PC-3 (cell line): ENCODE measurements at regions not wholly inside any gene's neighbourhood (a gene's known extent, or its start where the extent isn't known, plus 50 kb on each side); places are given as distances from the start of the nearest gene placed in this dataset.

ENCODE experiments used
- ATAC-seq: fragments of 200-7000 bp; cut with Tn5 transposase; 2 replicates; pipeline ENCODE4 v1.9.1; 2020; ENCODE audit warnings: mild to moderate bottlenecking, moderate library complexity
- BruUV-seq: library from RNA; stranded (reverse); fragments of 400-500 nt; replicated peaks from 2 replicates; lab custom pipeline; 2021; lab: Mats Ljungman, UMichigan
- CTCF ChIA-PET: fragments of 300-600 bp; sonication (Branson Sonifier 250); formaldehyde crosslinking; loops from one replicate; lab custom pipeline; 2022; ENCODE audit warnings: antibody characterized with exemption; lab: Charles Lee
- POLR2A ChIA-PET: fragments of 300-600 bp; sonication (Branson Sonifier 250); formaldehyde crosslinking; loops from one replicate; lab custom pipeline; 2022; ENCODE audit warnings: antibody characterized with exemption; ENCODE audit not compliant: unreplicated experiment; lab: Charles Lee
- DNase-seq: peaks from one replicate; pipeline ENCODE4 v3.0.0-alpha.2; 2015
- H2AFZ ChIP-seq: fragments of 300-600 bp; sonication (generic); 2 replicates; pipeline ENCODE4 v1.6.0; 2016; ENCODE audit warnings: antibody characterized with exemption, low read length
- H3F3A ChIP-seq: fragments of 300-600 bp; sonication (generic); one replicate; pipeline ENCODE4 v1.6.0; 2017; ENCODE audit warnings: antibody characterized with exemption, low read length, control low read depth, mild to moderate bottlenecking; ENCODE audit not compliant: unreplicated experiment
- H3K27ac ChIP-seq: fragments of 300-600 bp; sonication (generic); 2 replicates; pipeline ENCODE4 v1.5.1; 2016; ENCODE audit warnings: mild to moderate bottlenecking, low read length
- H3K27me3 ChIP-seq: fragments of 300-600 bp; sonication (generic); 2 replicates; pipeline ENCODE4 v1.6.1; 2016; ENCODE audit warnings: low read length, mixed read lengths
- H3K36me3 ChIP-seq: fragments of 300-600 bp; sonication (generic); 2 replicates; pipeline ENCODE4 v1.6.1; 2016; ENCODE audit warnings: low read depth, mixed run types, low read length, mixed read lengths
- H3K4me1 ChIP-seq: fragments of 300-600 bp; sonication (generic); 2 replicates; pipeline ENCODE4 v1.5.1; 2016; ENCODE audit warnings: low read length; ENCODE audit not compliant: insufficient read depth
- H3K4me2 ChIP-seq: fragments of 300-600 bp; sonication (generic); 2 replicates; pipeline ENCODE4 v1.6.0; 2016; ENCODE audit warnings: low read length
- H3K4me3 ChIP-seq: fragments of 300-600 bp; sonication (generic); 2 replicates; pipeline ENCODE4 v1.5.1; 2016; ENCODE audit warnings: mild to moderate bottlenecking, low read length, mixed read lengths
- H3K79me2 ChIP-seq: fragments of 300-600 bp; sonication (generic); 2 replicates; pipeline ENCODE4 v1.6.1; 2017; ENCODE audit warnings: low read length, mixed read lengths
- H3K9ac ChIP-seq: fragments of 300-600 bp; sonication (generic); 2 replicates; pipeline ENCODE4 v1.6.0; 2016; ENCODE audit warnings: mild to moderate bottlenecking, low read length
- H3K9me2 ChIP-seq: fragments of 300-600 bp; sonication (generic); replicated peaks from 2 replicates; pipeline ENCODE4 v1.6.1; 2016; ENCODE audit warnings: mixed run types, low read length, mixed read lengths
- H3K9me3 ChIP-seq: fragments of 300-600 bp; sonication (generic); 2 replicates; pipeline ENCODE4 v1.6.1; 2016; ENCODE audit warnings: low read length, mixed read lengths
- H4K20me1 ChIP-seq: fragments of 300-600 bp; sonication (generic); 2 replicates; pipeline ENCODE4 v1.6.1; 2016; ENCODE audit warnings: low read length, mixed read lengths
- EZH2 ChIP-seq: fragments of 300-600 bp; sonication (generic); IDR thresholded peaks from one replicate; pipeline ENCODE4 v1.6.1; 2017; ENCODE audit warnings: antibody characterized with exemption, mild to moderate bottlenecking, low read length; ENCODE audit not compliant: unreplicated experiment
- EZH2phosphoT487 ChIP-seq: fragments of 300-600 bp; sonication (generic); IDR thresholded peaks from 2 replicates; pipeline ENCODE4 v1.6.1; 2018; ENCODE audit warnings: mild to moderate bottlenecking, antibody characterized with exemption, low read length, borderline replicate concordance
- intact Hi-C: fragments of 100-400 bp; cut with micrococcal nuclease; formaldehyde crosslinking; loops from 2 replicates; pipeline ENCODE4 v1.9.0; 2023
- TF ChIP-seq, protein P1 (sequence below): fragments of 300-600 bp; sonication (generic); conservative IDR thresholded peaks from 2 replicates; pipeline ENCODE4 v1.5.1; 2017; ENCODE audit warnings: antibody characterized with exemption, low read depth, mild to moderate bottlenecking, low read length

DNA sequence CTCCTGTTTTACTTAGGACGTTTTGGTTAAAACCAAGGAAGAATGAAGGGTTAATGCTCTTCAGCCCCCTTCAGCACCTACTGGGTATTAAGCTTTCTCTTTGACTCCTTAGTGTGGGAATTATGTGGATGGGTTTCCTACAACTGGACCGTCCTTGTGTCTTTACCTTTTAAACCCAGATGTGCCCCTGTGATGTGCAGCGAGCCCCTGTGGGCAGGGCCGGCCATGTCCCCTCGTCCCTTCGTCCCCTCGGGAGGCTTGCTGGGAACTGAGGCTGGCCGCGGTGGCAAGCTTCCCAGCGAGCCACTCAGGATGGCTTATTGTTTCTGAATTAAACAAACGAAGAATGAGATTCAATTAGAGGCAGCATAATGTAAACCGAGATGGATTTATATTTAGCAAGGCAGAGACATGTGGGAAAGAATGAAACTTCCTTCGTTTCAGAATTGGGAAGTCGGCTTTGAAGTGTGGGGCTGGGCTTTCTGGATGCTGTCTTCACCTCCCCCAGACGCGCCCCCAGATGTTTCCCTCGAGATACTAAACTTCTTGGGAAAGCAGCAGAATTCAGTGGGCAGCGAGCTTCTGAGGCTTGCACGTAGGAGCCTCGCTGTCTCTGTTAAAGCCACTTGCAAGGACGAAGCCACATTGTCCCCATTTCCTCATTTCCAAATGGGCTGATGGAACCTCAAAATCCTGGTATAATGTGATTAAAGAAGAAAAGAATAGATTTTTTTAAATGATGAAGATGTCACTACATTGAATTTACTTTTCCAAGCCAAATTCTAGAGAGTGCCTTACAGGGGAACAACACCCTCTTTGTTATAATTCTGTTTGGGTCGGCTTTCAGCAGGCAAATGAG is 146.0 kb downstream of the VAPA start:
- no peaks in the 10 kb centered on the region for H3K9me3 ChIP-seq
- intact Hi-C loops = no loop called here
- H3K4me1 ChIP-seq = peaks cover 21% of the 10 kb centered on the region
- H2AFZ ChIP-seq = no peak overlapping the region
- H3F3A ChIP-seq = no peaks in the 10 kb centered on the region
- no peak overlapping the region for H3K9ac ChIP-seq
- no peak for TF ChIP-seq EZH2phosphoT487
- TF ChIP-seq, protein P1, sequence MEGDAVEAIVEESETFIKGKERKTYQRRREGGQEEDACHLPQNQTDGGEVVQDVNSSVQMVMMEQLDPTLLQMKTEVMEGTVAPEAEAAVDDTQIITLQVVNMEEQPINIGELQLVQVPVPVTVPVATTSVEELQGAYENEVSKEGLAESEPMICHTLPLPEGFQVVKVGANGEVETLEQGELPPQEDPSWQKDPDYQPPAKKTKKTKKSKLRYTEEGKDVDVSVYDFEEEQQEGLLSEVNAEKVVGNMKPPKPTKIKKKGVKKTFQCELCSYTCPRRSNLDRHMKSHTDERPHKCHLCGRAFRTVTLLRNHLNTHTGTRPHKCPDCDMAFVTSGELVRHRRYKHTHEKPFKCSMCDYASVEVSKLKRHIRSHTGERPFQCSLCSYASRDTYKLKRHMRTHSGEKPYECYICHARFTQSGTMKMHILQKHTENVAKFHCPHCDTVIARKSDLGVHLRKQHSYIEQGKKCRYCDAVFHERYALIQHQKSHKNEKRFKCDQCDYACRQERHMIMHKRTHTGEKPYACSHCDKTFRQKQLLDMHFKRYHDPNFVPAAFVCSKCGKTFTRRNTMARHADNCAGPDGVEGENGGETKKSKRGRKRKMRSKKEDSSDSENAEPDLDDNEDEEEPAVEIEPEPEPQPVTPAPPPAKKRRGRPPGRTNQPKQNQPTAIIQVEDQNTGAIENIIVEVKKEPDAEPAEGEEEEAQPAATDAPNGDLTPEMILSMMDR = no peak
- no peak for TF ChIP-seq EZH2
- H3K27ac ChIP-seq = no peak overlapping the region
- H3K4me2 ChIP-seq = no peak overlapping the region
- H3K9me2 ChIP-seq = no peaks in the 10 kb centered on the region
- H4K20me1 ChIP-seq = no peaks in the 10 kb centered on the region
- no peaks in the 10 kb centered on the region for H3K36me3 ChIP-seq
- CTCF ChIA-PET = no interaction called here
- no peak for ATAC-seq
- no peaks in the 10 kb centered on the region for H3K79me2 ChIP-seq
- BruUV-seq = no TSS peak
- peaks cover 12% of the 10 kb centered on the region; the same call in 1 of the 2 replicates for H3K27me3 ChIP-seq
- POLR2A ChIA-PET = no interaction called here
- DNase-seq = no peak
- no peak overlapping the region for H3K4me3 ChIP-seq

DNA sequence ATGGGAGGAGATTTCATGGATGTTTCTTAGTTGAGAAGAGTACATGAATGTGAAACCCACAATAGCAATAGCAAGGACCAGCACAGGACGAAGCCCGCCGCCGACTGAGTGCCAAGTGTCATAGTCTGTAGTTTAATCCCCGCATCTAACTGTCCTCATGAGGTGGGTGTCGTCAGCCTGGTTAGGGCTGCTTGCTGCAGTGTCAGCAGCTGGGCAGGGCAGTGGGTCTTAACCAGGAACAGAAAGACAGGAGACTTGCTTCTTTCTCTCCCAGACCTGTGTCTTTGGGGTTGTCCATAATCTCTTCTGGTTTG is 146.6 kb downstream of the VAPA start:
- ATAC-seq (no peak), DNase-seq (no peak)
- H3K79me2 ChIP-seq = no peaks in the 10 kb centered on the region
- no TSS peak for BruUV-seq
- TF ChIP-seq EZH2 = no peak
- TF ChIP-seq, protein P1 = no peak
- no peak for TF ChIP-seq EZH2phosphoT487
- POLR2A ChIA-PET = no interaction called here
- H3K4me2 ChIP-seq = no peak overlapping the region
- CTCF ChIA-PET = no interaction called here
- H2AFZ ChIP-seq = no peak overlapping the region
- H3K4me1 ChIP-seq = peaks cover 21% of the 10 kb centered on the region
- H3K9me3 ChIP-seq = no peaks in the 10 kb centered on the region
- no peak overlapping the region for H3K4me3 ChIP-seq
- H3K9me2 ChIP-seq = no peaks in the 10 kb centered on the region
- H3F3A ChIP-seq = no peaks in the 10 kb centered on the region
- no peaks in the 10 kb centered on the region for H4K20me1 ChIP-seq
- H3K27ac ChIP-seq = no peak overlapping the region
- intact Hi-C loops = no loop called here
- no peaks in the 10 kb centered on the region for H3K36me3 ChIP-seq
- H3K27me3 ChIP-seq = peaks cover 12% of the 10 kb centered on the region; the same call in 1 of the 2 replicates
- H3K9ac ChIP-seq = no peak overlapping the region

DNA sequence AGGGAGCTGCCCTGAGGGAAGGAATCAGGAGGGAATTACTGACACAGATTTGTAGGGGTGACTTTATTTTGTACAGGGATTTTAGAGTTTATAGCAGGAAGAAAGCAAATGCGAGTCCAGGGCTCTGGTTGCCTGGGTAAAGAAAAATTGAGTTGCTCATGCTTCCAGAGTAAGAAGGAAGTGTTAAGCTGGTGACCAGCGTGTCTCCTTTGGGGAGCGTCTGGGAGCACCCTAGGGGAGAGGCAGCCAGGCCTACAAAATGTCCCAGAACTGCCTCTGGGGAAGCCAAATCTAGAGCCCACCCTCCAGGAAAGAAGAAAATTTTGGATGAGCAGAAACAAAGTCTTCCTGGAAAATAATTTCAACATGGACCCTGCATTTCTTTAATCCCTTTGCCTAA is 147.0 kb downstream of the VAPA start:
- ChIA-PET CTCF (no interaction called here), POLR2A (no interaction called here)
- Histone ChIP-seq H3K9me2 (no peaks in the 10 kb centered on the region), H3K4me2 (no peak overlapping the region), H3K27me3 (peaks cover 15% of the 10 kb centered on the region; the same call in 1 of the 2 replicates), H3K79me2 (no peaks in the 10 kb centered on the region), H3K27ac (no peak overlapping the region), H3K4me1 (peaks cover 21% of the 10 kb centered on the region), H3K9ac (no peak overlapping the region), H3F3A (no peaks in the 10 kb centered on the region), H3K36me3 (no peaks in the 10 kb centered on the region), H4K20me1 (no peaks in the 10 kb centered on the region), H3K9me3 (no peaks in the 10 kb centered on the region), H2AFZ (no peak overlapping the region), H3K4me3 (no peak overlapping the region)
- no TSS peak for BruUV-seq
- intact Hi-C loops = no loop called here
- DNase-seq = no peak
- TF ChIP-seq EZH2 (no peak), EZH2phosphoT487 (no peak)
- TF ChIP-seq, protein P1 = no peak
- ATAC-seq = no peak
